ENCODE measurements at regions not wholly inside any gene's neighbourhood (a gene's known extent, or its start where the extent isn't known, plus 50 kb on each side); places are given as distances from the start of the nearest gene placed in this dataset.
"Not testable (repeated sequence)": the region's sequence is repeated elsewhere in the genome, so short reads cannot be mapped to it uniquely, and the experiment has no call there.

DNA sequence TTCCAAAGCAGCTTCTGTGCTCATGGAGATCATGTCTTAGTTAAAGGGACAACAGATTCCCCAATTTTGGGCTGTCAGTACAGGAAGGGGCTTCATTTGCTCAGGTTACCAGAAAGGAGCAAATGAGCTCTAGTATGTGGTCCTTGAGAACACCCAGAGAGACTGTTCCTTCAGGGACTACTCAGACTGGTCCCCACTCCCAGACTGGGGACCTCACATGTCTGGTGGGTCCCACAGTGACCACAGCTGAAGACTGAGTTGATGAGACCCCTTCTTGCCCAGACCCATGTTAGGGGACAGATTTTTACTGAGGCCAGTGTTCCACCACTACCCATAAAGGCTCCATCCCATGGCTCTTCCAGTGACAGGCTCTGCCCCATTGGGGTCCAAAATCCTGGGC is 1695.2 kb downstream of the TP53TG3F start:
- POLR2A ChIA-PET: no interaction called here
- no peaks in the 10 kb centered on the region for H3K36me3 ChIP-seq (ENCODE audit: control insufficient read depth, insufficient read depth, low read length)
- DNase-seq (ENCODE audit: low read depth): no peak

DNA sequence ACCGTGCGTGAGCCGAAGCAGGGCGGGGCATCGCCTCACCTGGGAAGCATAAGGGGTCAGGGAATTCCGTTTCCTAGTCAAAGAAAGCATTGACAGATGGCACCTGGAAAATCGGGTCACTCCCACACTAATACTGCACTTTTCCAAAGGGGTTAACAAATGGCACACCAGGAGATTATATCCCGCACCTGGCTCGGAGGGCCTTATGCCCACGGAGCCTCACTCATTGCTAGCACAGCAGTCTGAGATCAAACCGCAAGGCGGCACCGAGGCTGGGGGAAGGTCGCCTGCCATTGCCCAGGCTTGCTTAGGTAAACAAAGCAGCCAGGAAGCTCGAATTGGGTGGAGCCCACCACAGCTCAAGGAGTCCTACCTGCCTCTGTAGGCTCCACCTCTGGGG is 1698.1 kb downstream of the TP53TG3F start:
- H3K4me3 ChIP-seq (ENCODE audit: low read depth, low read length); H3K36me3 ChIP-seq (ENCODE audit: control insufficient read depth, insufficient read depth, low read length); DNase-seq (ENCODE audit: low read depth); POLR2A ChIA-PET; CTCF ChIA-PET; H3K27me3 ChIP-seq (ENCODE audit: control insufficient read depth, insufficient read depth, low read length): not testable (repeated sequence)

More for the DNA sequence above, 1695.2 kb downstream of the TP53TG3F start:
- Histone ChIP-seq H3K27me3 (ENCODE audit: control insufficient read depth, insufficient read depth, low read length) (no peaks in the 10 kb centered on the region), H3K4me3 (ENCODE audit: low read depth, low read length) (no peak overlapping the region)
- CTCF ChIA-PET: no interaction called here
- TF ChIP-seq, protein P1, sequence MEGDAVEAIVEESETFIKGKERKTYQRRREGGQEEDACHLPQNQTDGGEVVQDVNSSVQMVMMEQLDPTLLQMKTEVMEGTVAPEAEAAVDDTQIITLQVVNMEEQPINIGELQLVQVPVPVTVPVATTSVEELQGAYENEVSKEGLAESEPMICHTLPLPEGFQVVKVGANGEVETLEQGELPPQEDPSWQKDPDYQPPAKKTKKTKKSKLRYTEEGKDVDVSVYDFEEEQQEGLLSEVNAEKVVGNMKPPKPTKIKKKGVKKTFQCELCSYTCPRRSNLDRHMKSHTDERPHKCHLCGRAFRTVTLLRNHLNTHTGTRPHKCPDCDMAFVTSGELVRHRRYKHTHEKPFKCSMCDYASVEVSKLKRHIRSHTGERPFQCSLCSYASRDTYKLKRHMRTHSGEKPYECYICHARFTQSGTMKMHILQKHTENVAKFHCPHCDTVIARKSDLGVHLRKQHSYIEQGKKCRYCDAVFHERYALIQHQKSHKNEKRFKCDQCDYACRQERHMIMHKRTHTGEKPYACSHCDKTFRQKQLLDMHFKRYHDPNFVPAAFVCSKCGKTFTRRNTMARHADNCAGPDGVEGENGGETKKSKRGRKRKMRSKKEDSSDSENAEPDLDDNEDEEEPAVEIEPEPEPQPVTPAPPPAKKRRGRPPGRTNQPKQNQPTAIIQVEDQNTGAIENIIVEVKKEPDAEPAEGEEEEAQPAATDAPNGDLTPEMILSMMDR (IDR thresholded peaks at IDR 0.05; ENCODE audit: insufficient read depth, low read depth, low read length): no peak

DNA sequence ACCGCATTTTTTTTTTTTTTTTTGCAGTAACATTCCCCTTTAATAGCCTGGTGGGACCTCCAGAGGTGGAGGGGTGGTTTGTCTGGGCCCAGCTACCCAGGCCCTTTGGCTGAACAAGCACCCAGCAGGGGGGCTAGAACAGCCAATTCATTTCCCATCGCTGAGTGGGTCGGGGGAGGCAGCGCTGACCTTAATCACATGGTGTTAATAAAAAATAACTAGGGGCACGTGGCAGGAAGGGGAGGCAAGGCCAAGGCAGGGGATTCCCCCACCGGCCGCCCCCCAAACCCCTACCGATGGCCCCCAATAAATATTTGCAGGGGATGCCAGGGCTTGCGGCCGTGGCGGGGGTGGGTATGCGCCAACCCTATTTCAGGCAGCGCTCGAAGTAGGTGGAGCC is 1709.9 kb downstream of the TP53TG3F start:
- H3K27me3 ChIP-seq (ENCODE audit: control insufficient read depth, insufficient read depth, low read length); POLR2A ChIA-PET; H3K4me3 ChIP-seq (ENCODE audit: low read depth, low read length); CTCF ChIA-PET; DNase-seq (ENCODE audit: low read depth); H3K36me3 ChIP-seq (ENCODE audit: control insufficient read depth, insufficient read depth, low read length): not testable (repeated sequence)

DNA sequence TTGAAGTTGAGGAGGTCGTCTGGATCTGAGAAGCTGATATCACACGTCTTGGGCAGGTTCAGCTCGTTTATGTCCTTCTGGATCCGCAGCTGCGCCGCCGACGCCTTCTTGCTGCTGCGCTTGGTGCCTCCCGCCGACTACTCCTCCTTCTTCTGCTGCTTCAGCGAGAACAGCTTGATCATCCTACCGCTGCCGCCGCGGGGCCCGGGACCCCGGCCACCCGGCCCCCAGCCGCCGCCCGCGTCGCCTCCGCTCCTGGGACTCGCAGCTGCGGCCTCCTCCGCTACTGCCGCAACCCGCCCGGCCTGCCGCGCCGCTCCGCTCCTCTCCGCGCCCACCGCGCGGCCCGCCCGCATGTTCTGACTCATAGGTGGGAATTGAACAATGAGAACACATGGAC is 1710.6 kb downstream of the TP53TG3F start:
- H3K4me3 ChIP-seq (ENCODE audit: low read depth, low read length); H3K27me3 ChIP-seq (ENCODE audit: control insufficient read depth, insufficient read depth, low read length); POLR2A ChIA-PET; DNase-seq (ENCODE audit: low read depth); H3K36me3 ChIP-seq (ENCODE audit: control insufficient read depth, insufficient read depth, low read length); CTCF ChIA-PET: not testable (repeated sequence)

DNA sequence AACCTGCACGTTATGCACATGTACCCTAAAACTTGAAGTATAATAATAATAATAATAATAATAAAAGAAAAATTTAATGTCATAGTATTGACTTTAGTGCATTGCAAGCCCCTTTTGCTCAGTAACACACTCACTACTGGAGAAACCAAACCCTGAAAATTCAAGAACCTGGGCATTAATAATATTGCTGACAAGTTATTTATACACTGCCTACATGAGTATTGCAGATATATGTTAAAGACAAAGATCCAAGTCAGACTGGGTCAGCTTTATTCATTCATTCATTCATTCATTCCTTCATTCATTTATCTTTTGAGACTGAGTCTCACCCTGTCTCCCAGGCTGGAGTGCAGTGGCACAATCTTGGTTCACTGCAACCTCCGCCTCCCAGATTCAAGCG is 1711.2 kb downstream of the TP53TG3F start:
- POLR2A ChIA-PET: no interaction called here
- no peaks in the 10 kb centered on the region for H3K27me3 ChIP-seq (ENCODE audit: control insufficient read depth, insufficient read depth, low read length)
- no peak overlapping the region for H3K4me3 ChIP-seq (ENCODE audit: low read depth, low read length)
- CTCF ChIA-PET: no interaction called here
- no peak for DNase-seq (ENCODE audit: low read depth)
- no peaks in the 10 kb centered on the region for H3K36me3 ChIP-seq (ENCODE audit: control insufficient read depth, insufficient read depth, low read length)
- TF ChIP-seq, protein P1 (IDR thresholded peaks at IDR 0.05; ENCODE audit: insufficient read depth, low read depth, low read length): no peak

DNA sequence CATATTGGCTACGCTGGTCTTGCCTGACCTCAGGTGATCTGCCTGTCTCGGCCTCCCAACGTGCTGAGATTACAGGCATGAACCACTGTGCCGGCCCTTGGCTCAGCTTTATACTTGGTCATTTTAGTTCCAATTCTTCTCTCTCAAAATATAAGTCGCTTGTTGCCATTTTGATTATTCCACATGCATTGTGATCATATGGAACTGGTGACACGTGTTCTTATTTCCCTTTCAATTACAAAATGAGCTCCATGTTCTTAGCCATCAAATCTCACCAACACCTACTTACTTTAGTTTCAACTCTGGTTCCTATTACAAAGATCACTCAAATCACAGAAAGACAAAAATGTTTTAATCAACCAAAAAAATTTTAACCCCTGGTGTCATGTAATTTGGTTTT is 1711.7 kb downstream of the TP53TG3F start:
- TF ChIP-seq, protein P1 (IDR thresholded peaks at IDR 0.05; ENCODE audit: insufficient read depth, low read depth, low read length): no peak
- ChIA-PET CTCF (no interaction called here), POLR2A (no interaction called here)
- no peak for DNase-seq (ENCODE audit: low read depth)
- no peak overlapping the region for H3K4me3 ChIP-seq (ENCODE audit: low read depth, low read length)
- no peaks in the 10 kb centered on the region for H3K36me3 ChIP-seq (ENCODE audit: control insufficient read depth, insufficient read depth, low read length)
- no peaks in the 10 kb centered on the region for H3K27me3 ChIP-seq (ENCODE audit: control insufficient read depth, insufficient read depth, low read length)

DNA sequence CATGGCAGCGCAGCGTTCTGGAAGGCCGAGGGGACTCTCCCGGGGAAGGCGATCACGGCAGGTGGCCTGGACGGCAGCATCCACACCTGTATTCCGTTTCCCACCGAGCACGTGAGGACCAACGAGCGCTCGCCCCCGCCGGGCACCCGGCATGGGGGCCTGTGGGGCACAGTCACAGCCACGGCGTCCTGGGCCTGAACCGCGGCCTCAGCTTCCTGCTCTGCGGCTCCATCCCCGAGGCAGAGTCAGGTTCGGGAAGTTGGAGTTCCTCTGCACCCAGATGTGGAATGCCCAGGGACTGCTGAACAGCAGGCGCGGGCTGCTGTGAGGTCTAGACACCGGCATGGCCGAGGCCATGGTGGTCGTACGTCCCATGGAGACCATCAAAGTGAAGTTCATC is 1713.9 kb downstream of the TP53TG3F start:
- POLR2A ChIA-PET: no interaction called here
- TF ChIP-seq, protein P1 (IDR thresholded peaks at IDR 0.05; ENCODE audit: insufficient read depth, low read depth, low read length): no peak
- Histone ChIP-seq H3K36me3 (ENCODE audit: control insufficient read depth, insufficient read depth, low read length) (no peaks in the 10 kb centered on the region), H3K27me3 (ENCODE audit: control insufficient read depth, insufficient read depth, low read length) (no peaks in the 10 kb centered on the region), H3K4me3 (ENCODE audit: low read depth, low read length) (no peak overlapping the region)
- DNase-seq (ENCODE audit: low read depth): no peak
- CTCF ChIA-PET: no interaction called here
